Thoracic aorta (tissue), 2 donors: ENCODE measurements at regions not wholly inside any gene's neighbourhood (a gene's known extent, or its start where the extent isn't known, plus 50 kb on each side); places are given as distances from the start of the nearest gene placed in this dataset.

Source experiments
- ATAC-seq: fragments of 150-250 bp; one replicate; pipeline ENCODE4 v1.8.0; 2017; ENCODE audit warnings: low read depth; ENCODE audit not compliant: insufficient number of reproducible peaks, low FRiP score
- DNase-seq: peaks from one replicate; pipeline ENCODE4 v3.0.0-alpha.2; 2020; ENCODE audit warnings: low spot score
- H3K27ac ChIP-seq, 2 donors: fragments of 200-600 bp; sonication (generic); 1 replicate in 1 of 2; 2 replicates in 1 of 2; pipeline ENCODE4 v1.5.1; 2016; ENCODE audit warnings: mild to moderate bottlenecking in 2 of 2, moderate library complexity in 2 of 2
- H3K27me3 ChIP-seq: fragments of 200-600 bp; sonication (generic); replicated peaks from 2 replicates; pipeline ENCODE4 v1.6.0; 2016; ENCODE audit warnings: mild to moderate bottlenecking; ENCODE audit not compliant: insufficient read depth
- H3K36me3 ChIP-seq: fragments of 200-600 bp; sonication (generic); one replicate; pipeline ENCODE4 v1.5.1; 2016
- H3K4me1 ChIP-seq, 2 donors: fragments of 200-600 bp; sonication (generic); 1 replicate in 1 of 2; 2 replicates in 1 of 2; pipeline versions ENCODE4 v1.5.1 to v1.6.0; 2016; ENCODE audit warnings: low read depth in 2 of 2, mild to moderate bottlenecking in 1 of 2; ENCODE audit not compliant: control insufficient read depth in 1 of 2
- H3K4me3 ChIP-seq: fragments of 200-600 bp; sonication (generic); 2 replicates; pipeline ENCODE4 v1.5.1; 2016; ENCODE audit warnings: mild to moderate bottlenecking
- H3K9me3 ChIP-seq: fragments of 200-600 bp; sonication (generic); 2 replicates; pipeline ENCODE4 v1.5.1; 2016
- TF ChIP-seq, protein P1 (sequence below): fragments of 200-600 bp; sonication (generic); IDR thresholded peaks from one replicate; pipeline ENCODE4 v1.5.1; 2019; ENCODE audit warnings: antibody characterized with exemption

DNA sequence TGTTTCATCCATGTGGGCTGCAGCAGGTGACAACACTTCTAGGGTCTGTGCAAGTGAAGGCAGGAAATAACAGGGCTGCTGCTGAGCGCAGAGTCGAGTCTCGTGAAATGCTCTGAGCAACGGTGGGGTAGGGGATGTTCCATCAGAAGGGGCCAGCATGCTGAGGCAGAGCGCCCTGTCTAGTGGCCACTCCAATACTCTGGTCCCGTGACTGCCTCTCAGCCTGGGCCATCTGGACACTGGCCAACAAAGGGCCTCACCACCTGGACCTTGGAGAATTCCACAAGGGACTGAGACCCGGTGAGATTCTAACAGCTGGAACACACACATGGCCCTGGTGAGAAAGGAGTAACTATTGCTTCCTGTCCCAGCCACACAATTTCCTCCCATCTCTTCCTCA lies 375.7 kb downstream of the SHANK2 start:
- H3K4me1 ChIP-seq: no peaks in the 10 kb centered on the region
- no peak overlapping the region for H3K4me3 ChIP-seq
- H3K27ac ChIP-seq: no peak overlapping the region
- no peaks in the 10 kb centered on the region for H3K27me3 ChIP-seq
- TF ChIP-seq, protein P1, sequence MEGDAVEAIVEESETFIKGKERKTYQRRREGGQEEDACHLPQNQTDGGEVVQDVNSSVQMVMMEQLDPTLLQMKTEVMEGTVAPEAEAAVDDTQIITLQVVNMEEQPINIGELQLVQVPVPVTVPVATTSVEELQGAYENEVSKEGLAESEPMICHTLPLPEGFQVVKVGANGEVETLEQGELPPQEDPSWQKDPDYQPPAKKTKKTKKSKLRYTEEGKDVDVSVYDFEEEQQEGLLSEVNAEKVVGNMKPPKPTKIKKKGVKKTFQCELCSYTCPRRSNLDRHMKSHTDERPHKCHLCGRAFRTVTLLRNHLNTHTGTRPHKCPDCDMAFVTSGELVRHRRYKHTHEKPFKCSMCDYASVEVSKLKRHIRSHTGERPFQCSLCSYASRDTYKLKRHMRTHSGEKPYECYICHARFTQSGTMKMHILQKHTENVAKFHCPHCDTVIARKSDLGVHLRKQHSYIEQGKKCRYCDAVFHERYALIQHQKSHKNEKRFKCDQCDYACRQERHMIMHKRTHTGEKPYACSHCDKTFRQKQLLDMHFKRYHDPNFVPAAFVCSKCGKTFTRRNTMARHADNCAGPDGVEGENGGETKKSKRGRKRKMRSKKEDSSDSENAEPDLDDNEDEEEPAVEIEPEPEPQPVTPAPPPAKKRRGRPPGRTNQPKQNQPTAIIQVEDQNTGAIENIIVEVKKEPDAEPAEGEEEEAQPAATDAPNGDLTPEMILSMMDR: no peak
- ATAC-seq (no peak), DNase-seq (no peak)
- H3K9me3 ChIP-seq: no peaks in the 10 kb centered on the region
- H3K36me3 ChIP-seq: no peaks in the 10 kb centered on the region

DNA sequence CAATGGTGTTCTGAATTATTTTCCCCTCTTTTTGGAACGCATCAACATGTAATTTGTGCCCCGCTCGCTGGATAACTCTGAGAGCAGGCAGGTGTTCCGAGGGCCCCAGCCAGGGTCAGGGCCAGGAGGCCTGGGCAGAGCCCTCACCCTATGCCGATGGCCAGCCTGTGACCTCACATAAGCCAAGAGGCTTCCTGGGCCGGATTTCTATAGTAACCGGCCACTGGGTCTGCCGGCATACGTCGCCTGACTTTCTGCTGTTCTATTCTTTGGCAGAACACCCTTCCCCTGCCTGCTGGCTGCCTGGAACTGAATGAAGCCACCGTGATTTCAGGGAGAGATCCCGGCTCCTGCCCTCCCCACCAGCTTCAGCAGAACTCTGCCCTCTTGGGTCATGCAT lies 375.2 kb downstream of the SHANK2 start:
- H3K4me3 ChIP-seq: no peak overlapping the region
- H3K36me3 ChIP-seq: no peaks in the 10 kb centered on the region
- H3K27ac ChIP-seq: no peak overlapping the region
- no peak for DNase-seq
- TF ChIP-seq, protein P1: no peak
- H3K9me3 ChIP-seq: no peaks in the 10 kb centered on the region
- no peaks in the 10 kb centered on the region for H3K27me3 ChIP-seq
- no peak for ATAC-seq
- H3K4me1 ChIP-seq: no peaks in the 10 kb centered on the region

DNA sequence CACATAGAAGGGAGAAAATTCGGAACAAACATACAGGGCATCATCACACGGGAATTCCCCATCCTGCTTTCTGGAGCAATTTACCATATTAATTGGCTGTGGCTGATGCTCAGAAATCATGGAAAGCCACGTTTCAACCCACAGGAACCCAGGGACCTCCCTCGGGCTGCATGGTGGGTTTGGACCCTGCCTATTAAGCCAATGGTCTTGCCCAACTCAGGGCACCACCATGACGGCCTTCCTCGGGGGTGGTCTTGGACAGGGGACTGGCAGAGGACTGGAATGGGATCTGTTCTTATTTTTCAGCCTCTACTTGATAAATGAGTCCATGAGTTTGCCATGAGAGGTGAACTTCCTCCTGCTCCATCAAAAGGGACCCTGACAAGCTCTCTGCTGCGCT lies 374.0 kb downstream of the SHANK2 start:
- no peaks in the 10 kb centered on the region for H3K27me3 ChIP-seq
- ATAC-seq (no peak), DNase-seq (no peak)
- H3K4me1 ChIP-seq: no peaks in the 10 kb centered on the region
- no peaks in the 10 kb centered on the region for H3K36me3 ChIP-seq
- H3K4me3 ChIP-seq: no peak overlapping the region
- no peaks in the 10 kb centered on the region for H3K9me3 ChIP-seq
- TF ChIP-seq, protein P1: no peak
- H3K27ac ChIP-seq: no peak overlapping the region

DNA sequence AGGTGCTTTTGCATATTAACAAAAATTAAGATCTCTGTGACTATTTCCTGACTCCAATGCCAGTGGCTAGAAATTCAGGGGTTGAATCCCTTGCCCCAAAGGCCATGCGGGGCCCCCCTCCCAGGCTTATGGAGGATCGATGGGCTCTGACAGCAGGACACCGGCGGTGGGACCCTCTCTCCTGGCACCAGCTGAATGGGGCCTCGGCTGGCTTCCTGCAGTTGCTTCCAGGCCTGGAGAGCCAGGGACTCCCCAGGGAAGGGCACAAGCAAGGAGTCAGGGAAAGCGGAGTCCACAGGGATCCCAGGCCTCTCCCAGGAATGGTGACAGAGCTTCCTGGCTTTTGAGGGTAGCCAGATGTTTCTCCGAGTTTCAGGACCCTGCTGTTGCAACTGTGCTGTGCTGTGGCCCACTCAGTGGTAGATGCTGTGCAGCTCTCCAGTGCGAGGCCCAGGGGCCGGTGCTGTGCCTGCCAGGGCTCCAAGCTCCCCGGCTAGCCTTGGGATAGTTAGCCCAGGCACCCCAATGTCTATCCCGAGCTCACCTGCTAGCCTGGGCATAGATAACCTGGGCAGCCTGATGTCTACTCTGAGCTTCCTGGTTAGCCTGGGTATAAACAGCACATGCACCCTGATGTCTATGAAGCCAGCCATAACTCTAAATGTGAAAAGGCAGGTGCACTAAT lies 372.6 kb downstream of the SHANK2 start:
- TF ChIP-seq, protein P1: no peak
- no peak for ATAC-seq
- no peaks in the 10 kb centered on the region for H3K27me3 ChIP-seq

DNA sequence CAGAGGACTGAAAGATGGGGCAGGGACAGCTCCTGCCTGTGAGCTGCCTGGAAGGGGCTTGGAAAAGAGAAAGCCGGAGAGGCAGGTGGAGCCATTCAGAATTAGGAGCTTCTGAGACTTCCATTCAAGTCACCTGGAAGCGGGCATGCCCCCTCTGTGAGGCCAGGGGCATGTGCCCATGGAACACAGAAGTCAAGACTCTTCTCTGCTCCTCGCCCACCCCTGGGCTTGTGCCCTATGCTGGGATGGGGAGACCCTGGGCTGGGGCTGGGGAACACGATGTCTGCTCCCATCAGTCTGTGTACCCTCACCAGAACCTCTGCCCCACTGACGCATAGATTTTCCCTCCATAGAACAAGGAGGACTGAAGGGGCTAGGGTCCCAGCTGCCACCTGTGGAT lies 372.0 kb downstream of the SHANK2 start:
- Histone ChIP-seq H3K9me3 (no peaks in the 10 kb centered on the region), H3K4me3 (no peak overlapping the region), H3K27ac (no peak overlapping the region), H3K27me3 (no peaks in the 10 kb centered on the region), H3K4me1 (no peaks in the 10 kb centered on the region), H3K36me3 (no peaks in the 10 kb centered on the region)
- TF ChIP-seq, protein P1: no peak
- DNase-seq (no peak), ATAC-seq (no peak)

More for the DNA sequence above, 372.6 kb downstream of the SHANK2 start:
- H3K36me3 ChIP-seq: no peaks in the 10 kb centered on the region
- no peak overlapping the region for H3K27ac ChIP-seq
- no peak overlapping the region for H3K4me3 ChIP-seq
- no peak for DNase-seq
- H3K9me3 ChIP-seq: no peaks in the 10 kb centered on the region
- H3K4me1 ChIP-seq: no peaks in the 10 kb centered on the region
